ENCODE measurements at regions not wholly inside any gene's neighbourhood (a gene's known extent, or its start where the extent isn't known, plus 50 kb on each side); places are given as distances from the start of the nearest gene placed in this dataset.
"Not testable (repeated sequence)": the region's sequence is repeated elsewhere in the genome, so short reads cannot be mapped to it uniquely, and the experiment has no call there.

DNA sequence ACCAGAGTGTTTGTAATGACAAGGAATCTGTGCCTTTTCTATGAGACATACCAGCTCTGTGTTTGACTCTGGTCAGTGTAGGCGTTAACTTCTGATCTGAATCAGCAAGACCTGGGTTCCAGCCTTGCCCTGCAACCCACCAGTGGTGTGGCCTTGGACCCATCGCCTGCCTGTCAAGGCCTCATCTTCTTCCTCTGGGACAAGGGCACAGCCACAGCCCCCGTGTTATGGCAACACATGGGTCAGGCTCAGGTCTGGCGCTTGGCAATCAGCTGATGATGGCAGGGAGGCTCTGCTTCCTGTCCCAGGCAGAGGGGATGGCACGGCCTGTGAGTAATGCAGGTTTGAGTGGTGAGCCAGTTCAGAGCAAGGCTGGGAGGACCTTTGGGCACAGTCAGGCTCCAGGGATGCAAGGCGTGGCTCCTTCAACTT is 69.1 kb upstream of the PLGLB2 start:
- DNase-seq (ENCODE audit: low read depth), result not testable (repeated sequence)

DNA sequence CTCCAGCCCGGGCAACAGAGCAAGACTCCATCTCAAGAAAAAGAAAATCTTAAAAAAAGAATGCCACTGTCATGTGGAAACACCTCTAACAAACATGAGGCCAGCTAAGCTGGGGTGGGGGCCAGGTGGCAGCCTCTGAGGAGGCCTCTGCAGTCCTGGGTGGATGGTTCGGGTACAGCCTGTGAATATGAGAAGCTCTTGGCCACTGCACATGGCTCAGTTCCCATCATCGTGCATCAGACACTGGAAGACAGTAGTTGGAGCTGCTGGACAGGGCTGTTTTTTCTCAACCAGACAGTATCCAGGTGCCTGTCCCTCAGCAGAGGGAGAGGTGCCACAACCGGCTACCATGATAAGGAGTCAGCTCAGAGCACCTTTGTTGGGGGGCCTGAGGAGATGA is 67.9 kb upstream of the PLGLB2 start:
- DNase-seq (ENCODE audit: low read depth), result not testable (repeated sequence)

DNA sequence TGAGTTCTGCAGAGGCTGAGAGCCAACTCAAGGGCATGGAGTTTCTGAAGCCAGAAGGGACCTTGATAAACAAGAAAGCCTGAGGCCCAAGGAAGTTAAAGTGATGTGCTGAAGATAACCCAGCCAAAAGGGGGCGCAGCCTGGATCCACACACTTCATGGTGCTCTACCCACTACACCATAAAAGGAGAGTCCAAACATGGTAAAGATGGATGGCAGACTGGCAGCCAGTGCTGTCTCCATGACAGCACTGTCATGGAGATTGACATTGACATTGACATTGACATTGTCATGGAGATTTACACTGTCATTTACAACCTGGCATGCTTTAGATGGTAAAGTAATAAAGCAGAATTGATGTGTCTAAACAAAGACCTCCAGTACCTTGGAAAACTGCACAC is 67.2 kb upstream of the PLGLB2 start:
- DNase-seq (ENCODE audit: low read depth), result not testable (repeated sequence)

- DNase-seq (ENCODE audit: low read depth), result not testable (repeated sequence)
Observed at GRCh38 chr2:87683451-87683850, 64.4 kb upstream of the PLGLB2 start.

DNA sequence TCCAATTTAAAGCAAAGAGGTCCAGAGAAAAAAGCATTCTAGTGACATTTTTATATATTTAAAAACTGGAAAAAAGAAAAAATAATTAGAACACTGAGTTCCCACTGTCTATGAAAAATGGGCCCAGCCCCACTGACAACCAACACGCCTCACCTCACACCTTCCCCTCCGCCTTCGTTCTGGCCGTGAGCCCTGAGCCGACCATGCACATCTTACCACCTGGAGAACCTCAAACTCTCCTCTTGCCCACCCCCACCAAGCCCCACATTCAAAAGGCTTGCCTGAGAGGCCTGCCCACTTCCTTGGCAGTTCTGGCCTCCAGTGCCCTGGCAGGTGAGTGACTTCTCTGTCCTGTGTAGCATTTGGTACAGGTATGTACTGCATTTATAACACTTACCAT is 63.9 kb upstream of the PLGLB2 start:
- DNase-seq (ENCODE audit: low read depth), result not testable (repeated sequence)

DNA sequence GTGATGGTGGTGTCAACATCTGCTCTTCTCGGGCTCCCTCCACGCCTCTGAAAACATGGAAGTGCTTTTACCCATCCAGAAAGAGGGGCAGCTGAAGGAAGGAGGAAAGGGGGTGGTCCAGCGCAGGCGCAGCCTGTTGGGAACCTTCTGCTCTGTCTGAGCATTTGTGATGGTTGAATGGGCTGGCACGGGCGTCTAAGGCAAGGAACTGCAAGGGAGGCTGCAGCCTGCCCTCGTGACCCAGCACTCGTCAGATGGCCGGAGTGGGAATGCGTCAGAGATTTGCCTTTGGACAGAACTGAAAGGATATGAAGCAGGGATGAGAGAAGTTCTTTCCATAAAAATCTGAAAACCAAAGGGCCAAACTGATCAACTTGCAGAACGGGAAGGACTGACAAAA is 62.3 kb upstream of the PLGLB2 start:
- DNase-seq (ENCODE audit: low read depth), result not testable (repeated sequence)

- DNase-seq (ENCODE audit: low read depth), result not testable (repeated sequence)
Observed at GRCh38 chr2:87686873-87687549, 60.9 kb upstream of the PLGLB2 start.

GRCh38 chr2:87687550-87688270 is 60.2 kb upstream of the PLGLB2 start:
- DNase-seq (ENCODE audit: low read depth), result not testable (repeated sequence)

- not testable (repeated sequence) for DNase-seq (ENCODE audit: low read depth)
Observed at GRCh38 chr2:87691899-87692592, 55.8 kb upstream of the PLGLB2 start.

DNA sequence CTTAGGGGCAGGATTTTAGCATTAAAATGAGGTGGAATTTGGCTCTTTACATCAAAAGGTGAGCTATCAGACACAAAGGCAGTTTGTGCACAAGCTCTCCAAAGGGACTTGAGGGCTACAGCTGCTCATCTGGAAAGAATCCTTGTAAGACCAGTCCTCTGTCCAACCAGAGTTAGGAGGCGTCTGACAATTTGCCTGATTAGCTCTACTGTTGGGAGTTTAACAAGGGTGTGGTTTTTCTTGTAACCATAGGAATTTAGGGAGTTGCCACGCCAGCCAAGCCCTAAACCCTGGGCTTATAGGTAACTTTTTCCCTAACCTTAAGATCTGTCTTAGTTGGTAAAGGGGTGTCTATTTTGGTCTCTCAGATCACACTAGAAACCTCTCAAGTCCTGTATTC is 55.0 kb upstream of the PLGLB2 start:
- DNase-seq (ENCODE audit: low read depth), result not testable (repeated sequence)

DNA sequence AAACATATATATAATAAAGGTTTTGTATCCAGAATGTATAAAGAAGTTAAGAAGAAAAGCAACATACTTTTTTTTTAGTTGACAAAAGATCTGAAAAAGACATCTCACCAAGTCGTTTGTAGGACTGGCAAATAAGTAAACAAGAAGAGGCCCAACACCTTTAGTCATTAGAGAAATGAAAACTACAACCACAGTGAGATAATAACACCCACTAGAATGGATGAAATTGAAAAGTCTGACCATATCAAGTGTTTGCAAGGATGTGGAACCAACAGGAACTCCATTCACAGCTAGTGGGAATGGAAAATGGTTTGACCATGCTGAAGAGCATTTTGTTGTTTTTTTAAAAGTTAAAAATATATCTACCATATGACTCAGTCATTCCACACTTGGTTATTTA is 54.0 kb upstream of the PLGLB2 start:
- not testable (repeated sequence) for DNase-seq (ENCODE audit: low read depth)

- not testable (repeated sequence) for DNase-seq (ENCODE audit: low read depth)
Observed at GRCh38 chr2:87695596-87696323, 52.1 kb upstream of the PLGLB2 start.
